ENCODE measurements at regions not wholly inside any gene's neighbourhood (a gene's known extent, or its start where the extent isn't known, plus 50 kb on each side); places are given as distances from the start of the nearest gene placed in this dataset.

DNA sequence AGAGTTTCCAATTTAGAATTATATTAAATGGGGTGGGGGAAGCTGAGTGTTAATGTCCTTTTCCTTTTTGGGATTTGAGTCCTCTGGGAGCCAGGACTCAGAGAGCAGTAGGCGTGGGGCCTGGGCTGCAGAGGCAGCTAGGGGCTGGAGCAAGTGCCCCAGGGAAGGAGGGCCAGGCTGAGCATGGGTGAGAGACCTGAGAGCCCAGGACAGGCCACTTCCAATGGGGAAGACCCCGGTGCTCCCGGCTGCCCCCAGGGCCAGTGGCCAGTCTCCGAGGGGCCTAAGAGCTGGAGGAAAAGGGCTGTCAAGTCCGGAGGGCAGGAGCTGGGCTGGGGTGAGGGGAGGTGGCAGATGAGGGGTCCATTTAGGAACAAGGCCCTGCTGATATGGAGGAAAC is 371.5 kb downstream of the ZNF536 start:
- DNase-seq (ENCODE audit: low read depth in 2 of 2), result no peak

DNA sequence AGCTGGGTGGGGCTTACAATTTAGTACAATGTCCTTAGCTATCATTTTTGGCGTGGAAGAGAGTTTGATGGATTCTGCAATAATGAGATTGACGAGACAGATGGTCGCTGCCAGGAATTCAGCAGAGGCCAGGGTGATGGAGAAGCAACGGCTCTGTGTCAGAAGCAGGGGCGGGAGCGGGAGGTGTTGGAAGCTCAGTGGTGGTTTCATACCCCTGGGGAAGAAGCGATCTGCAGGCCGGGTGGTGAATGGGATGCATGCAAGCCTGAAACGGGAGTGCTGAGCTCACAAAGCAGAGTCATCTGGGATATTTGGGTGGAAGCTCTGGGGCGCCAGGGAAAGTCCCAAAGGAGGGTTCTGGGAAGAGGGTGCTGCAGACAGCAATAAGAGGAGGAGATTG is 370.8 kb downstream of the ZNF536 start:
- DNase-seq (ENCODE audit: low read depth in 2 of 2), result no peak

DNA sequence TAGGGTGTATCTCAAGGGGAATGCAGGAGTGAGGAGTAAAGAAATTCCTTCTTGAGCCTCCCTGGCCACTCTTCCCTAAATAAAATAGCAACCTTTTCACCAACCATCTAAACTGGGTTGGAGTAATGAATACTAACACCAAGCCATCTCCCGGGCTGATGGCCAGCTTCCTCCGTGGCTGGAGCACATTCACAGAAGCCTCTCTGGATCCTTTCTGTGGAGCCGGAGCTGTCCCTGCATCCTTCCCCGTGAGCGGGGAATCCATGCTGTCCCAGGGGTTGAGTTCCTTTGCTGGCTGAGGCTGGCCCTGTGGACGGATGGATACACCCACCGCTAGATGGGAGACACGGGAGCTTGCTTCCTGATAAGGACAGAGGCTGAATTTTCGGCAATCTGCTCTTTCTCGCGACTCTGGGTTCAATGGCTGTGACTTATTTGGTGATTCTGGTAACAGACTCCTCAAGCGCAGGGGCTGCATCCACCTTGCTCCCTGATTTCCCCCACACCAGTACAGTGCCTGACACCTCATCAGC is 370.3 kb downstream of the ZNF536 start:
- DNase-seq (ENCODE audit: low read depth in 2 of 2), result no peak

DNA sequence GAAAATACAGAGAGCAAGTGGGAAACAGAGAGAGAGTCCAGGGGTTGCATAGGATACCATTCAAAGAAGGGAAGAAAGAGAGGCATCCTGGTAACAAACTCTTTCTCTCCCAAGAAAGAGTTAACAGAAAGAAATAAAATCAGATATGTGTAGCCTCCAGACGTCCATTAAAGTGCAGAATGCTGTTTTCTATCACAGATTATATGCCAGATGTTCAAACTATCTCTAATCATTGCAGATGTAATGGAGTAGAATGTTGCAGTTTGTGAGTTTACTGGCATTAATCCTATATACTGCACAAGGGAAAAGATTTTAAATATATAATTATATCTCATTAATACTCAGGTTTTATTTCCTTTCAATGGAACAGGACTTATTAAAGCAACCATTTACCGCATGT is 369.4 kb downstream of the ZNF536 start:
- DNase-seq (ENCODE audit: low read depth in 2 of 2), result no peak

DNA sequence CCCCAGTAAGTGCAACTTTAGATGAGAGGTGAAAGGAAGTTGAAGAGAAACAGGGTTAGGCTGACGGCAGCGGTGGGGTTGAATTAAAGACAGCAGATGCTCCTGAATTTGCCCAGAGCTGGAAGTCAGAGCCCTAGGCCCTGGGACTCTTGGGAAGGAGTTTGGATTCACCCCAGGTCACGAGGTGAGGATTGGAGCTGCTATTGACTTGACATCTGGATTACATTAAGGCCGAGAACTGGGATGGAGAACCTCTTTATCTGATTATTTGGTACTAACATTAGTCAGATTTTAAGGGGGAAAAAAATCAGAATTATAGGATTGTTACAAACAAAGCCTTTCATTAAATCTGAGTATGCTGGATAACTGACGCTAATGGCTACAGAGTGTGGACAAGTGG is 367.2 kb downstream of the ZNF536 start:
- DNase-seq (ENCODE audit: low read depth in 2 of 2), result no peak

DNA sequence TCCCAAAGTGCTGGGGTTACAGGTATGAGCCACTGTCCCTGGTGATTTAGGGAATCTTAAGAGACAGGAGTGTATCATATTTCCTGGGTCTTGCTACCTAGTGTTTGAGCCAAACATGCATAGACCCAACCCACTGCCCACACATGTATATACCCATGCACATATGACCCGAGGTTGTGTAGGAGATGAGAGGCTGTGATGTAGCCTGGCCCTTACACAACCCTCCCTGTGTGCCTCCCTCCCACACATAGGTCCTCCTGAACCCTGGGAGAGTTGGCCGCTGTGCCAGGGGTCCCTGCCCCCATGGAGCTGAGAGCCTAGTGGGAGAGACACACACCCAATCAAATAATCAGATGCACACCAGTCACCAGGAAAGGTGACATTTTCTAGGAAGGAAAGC is 365.9 kb downstream of the ZNF536 start:
- DNase-seq (ENCODE audit: low read depth in 2 of 2), result no peak

DNA sequence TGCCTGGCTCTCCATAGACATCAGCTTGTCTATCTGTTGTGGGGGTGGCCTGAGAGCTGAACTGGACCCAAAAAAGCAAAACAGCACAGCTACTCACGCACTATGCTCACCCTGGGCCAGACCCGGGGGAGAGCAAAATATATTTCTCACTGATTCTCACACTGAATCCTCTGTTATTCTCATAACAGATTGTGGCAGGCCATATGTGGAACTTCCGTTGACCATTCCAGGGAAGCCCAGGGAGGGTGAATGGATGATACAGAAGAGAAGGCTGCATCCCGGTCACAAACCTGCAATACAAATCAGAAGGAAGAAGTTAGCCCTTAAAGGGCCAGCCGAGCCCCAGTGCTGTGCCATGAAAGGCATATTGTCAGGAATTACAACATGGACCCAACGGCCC is 362.5 kb downstream of the ZNF536 start:
- no peak for DNase-seq (ENCODE audit: low read depth in 2 of 2)

DNA sequence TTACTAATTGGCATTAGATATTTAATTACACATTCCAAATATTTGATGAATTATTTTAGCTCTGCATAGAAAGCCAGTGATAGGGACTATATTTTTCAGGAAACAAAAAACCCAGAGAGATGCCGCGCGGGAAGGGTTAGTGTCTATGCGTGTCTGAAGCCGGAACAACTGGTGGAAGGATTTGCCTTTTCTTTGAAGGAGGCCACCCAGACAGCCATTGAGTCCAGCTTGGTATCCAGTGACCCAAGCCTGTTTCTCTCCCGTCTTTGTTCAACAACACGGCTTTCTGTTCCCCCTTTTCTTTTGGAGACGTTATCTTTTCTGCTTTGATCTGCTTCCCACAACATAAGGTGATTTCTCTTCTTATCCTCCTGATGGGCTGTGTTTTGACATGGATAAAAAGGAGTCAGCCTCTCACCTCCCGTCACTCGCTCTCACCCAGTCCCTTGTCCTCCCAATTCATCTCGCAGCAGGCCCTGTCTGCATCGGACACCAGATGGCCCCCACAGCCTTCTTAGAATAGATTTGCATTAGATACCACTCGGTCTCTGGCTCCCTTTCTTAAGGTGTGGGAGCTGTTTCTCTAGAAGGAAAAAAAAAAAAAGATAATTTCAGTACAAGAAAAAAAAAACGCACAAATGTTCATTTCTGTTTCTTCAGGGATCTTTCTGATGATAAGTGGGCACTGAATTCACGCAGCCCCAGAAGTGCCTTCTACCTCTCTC is 361.8 kb downstream of the ZNF536 start:
- no peak for DNase-seq (ENCODE audit: low read depth in 2 of 2)

DNA sequence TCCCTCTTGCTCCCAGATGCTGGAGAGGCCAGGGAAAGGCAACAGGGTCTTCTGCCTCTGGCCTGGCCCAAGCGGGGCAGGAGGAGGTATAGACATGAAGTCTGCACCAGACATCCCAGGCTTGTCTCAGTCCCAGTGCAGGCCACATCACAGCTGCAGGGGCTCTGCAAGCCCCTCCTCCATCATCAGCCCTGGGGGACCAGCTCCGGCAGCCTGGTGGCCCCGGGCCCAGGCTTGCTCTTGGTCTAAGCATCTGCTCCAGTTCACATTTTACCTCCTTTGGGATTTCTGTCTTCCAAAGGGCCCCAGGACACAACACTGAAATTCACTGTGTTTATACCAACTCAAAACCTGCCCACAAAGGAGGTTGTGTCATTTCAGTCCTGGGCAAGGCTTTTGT is 359.4 kb downstream of the ZNF536 start:
- DNase-seq (ENCODE audit: low read depth in 2 of 2), result no peak

DNA sequence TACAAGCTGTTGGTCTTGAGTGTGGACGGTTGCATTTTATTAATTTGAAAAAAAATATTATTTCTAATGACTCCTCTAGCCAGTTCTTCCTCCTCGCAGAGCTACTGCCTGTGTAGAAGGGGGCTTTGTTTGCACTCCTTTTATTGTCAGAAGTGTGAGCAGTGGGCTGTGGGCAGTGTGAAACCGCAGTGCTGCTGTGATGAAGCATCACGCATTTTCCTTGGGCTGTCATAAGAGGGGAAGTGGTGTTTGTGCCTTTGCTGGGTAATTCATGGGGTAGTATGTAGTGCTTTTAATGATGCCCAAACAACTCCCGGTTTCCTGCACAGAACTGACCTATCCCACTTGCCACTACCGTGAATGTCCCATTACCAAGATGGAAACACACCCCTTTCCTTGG is 357.3 kb downstream of the ZNF536 start:
- DNase-seq (ENCODE audit: low read depth in 2 of 2), result no peak

DNA sequence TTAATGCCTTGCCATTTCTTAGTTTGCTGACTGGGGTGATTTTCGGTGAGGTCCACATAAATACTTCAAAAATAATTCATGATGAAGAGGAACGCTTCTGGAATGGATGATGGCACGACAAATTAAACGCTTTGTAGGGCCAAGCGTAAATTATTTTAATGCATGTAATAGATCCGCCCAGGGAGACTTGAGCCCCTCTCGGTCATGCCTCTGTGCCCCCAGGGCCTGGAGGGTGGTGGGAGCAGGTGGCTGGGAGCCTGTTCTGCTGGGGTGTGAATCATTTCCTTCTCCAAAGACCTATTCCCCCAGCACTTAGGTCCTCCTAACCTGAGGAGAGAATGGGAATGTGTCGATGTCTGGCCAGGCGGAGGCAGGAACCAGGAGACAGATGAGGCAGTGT is 350.6 kb downstream of the ZNF536 start:
- DNase-seq (ENCODE audit: low read depth in 2 of 2), result no peak

DNA sequence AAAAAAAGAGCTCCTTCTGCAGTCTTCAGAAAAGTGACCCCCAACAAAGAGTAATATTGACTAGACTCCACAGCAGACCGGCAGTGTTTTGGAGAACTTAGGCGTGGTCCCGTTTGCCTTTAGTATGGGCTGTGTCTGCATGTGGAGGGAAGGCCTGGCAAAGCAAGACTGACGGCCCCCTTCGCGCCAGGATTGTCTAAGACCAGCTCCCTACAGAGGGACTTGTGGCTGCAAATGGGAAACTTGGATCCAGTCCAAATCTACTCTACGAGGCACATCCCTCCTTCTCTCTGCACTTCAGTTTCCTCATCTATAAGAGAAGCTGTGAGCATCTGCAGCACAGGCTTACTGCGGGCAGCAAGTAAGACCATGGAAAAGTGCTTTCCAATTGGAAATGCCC is 350.0 kb downstream of the ZNF536 start:
- DNase-seq (ENCODE audit: low read depth in 2 of 2), result no peak

DNA sequence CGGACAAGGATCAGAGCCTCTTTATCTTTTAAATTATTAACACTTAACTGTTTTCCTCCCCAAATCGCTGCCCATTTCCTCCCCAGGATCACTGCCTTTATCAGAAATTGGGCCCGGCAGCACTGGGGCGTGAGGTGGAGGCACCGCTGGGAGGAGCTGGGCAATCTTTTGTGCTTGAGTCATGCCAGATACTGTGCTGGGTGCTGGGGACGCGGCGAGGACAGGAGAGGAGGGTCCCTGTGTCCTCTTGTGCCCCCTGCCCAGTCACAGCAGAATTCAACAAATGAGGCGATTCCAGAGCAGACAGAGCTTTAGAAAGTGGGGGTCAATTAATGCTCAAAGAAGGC is 347.8 kb downstream of the ZNF536 start:
- no peak for DNase-seq (ENCODE audit: low read depth in 2 of 2)

DNA sequence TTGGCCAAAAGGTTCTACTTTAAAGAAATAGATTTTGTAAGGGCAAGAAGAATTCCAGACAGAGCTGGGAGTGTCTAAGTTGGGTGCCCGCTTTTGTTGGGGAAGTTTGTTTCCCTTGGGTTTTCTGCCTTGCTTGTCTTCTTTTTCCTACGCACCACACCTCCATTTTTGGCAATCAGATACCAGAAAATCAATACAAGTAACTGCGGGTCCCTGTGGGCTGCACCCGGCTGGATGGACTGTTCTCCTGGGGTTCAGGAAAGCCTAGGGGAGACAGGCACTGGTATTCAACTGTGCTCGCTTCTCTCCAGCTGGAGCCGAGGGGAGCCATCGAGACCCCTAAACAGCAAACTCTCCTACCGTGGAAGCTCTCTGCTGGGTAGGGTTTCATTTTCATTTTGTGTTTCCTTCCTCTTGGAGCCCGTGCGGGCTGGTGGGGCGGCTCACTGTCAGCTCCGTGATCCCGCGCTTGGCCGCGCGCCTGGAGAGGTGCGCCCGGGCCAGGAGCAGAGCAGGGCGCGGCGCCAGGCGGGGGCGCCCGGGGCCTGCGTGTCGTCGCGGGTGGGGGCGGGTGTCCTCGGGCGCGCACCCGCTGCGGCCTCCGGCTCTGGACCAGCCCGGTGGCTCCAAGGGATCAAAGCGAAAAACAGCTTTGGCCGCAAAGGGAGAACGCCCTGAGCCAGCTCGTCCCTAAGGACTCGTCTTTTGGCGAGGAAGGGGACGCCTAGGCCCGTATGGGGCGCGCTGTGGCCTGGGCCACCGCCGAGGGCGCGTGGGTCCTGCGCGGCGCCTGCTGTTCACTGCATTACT is 347.2 kb downstream of the ZNF536 start:
- DNase-seq (ENCODE audit: low read depth in 2 of 2), result no peak

DNA sequence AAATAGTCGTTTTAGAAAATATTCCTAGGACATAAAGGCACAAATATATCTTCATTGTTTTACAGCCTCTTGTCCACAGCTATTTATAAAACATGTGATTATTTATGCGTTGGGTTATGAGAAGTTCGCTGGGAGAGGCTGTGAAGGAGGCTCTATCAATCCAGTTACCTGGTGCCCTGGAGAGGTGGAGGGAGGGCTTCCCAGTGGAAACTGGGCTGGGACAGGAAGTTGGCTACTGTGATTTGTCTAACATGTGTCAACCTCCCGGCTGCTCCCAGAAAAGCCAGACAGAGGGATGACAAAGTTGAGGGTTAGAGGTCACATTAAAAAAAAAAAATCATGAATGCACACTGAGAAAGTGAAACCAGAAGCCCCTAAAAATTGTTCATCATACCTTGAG is 346.5 kb downstream of the ZNF536 start:
- DNase-seq (ENCODE audit: low read depth in 2 of 2), result no peak

DNA sequence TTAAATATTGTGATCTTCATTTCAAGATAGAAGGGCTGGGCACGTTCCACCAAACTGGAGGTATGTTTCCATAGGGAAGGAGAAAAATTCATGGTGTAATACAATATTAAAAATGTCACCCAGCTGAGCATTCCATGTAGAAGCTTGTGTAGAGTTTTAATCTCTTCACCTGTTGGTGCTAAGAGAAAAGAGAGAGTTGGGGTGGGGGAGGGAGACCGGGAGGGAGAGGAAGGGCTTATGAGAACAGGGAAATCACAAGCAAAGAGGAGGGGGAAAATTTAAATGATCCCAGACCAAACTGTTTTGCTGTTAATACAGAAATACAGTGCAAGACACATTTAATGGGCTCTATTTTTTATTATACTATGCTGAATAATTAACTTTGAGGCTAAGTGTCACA is 345.8 kb downstream of the ZNF536 start:
- DNase-seq (ENCODE audit: low read depth in 2 of 2), result no peak

DNA sequence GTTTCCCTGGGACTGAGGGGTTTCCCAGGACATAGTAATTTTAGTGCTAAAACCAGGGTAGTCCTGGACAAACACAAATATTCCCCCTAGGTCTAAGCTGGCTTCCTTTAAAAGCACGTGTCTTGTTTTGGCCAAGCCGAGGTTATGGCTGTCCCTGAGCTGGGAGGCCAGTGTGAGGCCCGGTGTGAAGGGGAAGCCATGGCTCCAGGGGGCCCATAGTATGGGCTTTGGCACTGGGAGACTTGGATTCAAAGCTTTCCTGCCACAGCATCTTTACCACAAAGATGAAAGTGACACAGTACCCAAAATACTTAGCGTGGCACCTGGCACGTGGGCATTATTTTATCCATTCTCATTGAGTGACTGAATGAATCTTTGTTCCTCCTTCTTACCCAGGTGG is 345.2 kb downstream of the ZNF536 start:
- no peak for DNase-seq (ENCODE audit: low read depth in 2 of 2)

DNA sequence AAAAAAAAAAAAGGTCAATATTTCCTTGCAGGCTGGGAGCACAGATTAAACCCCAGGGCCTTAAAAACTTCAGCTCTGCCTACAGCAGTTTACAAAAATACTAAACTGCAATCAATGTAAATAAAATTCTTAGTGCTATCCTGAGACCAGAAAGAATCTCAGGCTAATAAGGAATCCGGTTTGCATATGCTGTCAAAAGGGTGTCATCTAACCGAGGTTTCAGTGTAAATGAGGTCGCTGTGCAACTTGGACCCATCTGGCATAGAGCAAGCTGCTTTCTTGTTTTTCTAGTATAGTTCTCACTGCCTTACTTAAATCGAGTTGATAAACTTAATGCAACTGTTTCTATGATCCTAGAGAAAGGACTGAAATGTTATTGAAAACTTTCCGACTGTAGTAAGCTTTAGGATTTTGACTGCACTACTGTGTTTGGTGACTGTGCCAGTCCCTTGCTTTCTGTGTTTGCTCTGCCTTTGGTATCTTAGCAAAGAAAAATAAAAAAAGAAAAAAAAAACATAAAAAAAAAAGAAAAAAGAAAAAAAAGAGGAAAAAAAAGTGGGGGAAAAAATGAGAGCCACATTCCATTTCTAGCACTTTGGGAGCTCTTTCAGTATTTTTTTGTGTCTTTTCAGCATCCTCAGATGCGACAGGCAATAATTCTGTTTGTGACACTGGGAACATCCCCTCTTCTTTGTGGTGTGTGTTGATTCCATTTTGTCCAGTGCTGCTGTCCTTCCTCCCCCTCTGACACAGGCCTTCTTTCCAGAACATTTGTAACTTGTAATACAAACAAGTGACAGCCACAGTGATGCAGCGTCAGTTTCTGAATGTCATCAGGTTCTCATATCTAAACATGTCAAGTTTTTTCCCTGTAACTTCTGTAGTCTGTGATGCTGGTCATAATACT is 340.5 kb downstream of the ZNF536 start:
- DNase-seq (ENCODE audit: low read depth in 2 of 2), result no peak

DNA sequence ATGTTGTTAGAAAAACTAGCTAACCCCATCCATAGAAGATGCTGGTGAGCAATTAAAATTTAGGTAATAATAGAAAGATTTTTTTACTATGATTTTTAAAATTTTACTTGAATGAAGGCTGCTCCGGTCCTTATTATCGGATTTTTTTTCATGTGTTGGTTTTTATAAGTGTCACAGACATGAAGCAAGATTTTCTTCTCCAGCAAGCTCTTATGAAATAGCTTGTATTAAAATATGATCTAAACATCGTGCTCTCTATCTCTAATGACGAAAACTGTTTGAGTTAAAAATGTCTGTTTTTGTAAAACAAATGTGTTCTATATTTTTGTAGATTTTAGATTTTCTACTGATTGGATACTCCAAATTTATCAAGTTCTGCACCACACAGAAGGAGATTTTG is 339.6 kb downstream of the ZNF536 start:
- no peak for DNase-seq (ENCODE audit: low read depth in 2 of 2)

DNA sequence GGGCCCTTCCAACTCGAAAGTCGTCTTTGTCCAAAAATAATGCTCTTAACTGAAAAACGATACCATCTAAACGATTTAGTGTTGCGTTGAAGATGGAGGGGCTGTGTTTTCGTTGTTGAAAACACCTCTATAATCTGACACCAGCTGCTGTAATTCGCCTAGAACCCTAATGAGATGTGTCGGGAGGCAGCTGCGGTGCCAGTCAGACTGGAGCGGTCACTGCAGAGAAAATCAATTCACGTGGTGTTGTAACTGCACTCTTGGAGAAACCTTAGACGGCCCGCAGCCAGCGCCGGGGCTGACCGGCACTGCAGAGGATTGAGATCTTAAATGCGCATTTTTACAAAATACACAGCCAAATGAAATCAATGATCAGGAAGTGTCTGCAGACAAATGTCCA is 339.1 kb downstream of the ZNF536 start:
- DNase-seq (ENCODE audit: low read depth in 2 of 2), result no peak

DNA sequence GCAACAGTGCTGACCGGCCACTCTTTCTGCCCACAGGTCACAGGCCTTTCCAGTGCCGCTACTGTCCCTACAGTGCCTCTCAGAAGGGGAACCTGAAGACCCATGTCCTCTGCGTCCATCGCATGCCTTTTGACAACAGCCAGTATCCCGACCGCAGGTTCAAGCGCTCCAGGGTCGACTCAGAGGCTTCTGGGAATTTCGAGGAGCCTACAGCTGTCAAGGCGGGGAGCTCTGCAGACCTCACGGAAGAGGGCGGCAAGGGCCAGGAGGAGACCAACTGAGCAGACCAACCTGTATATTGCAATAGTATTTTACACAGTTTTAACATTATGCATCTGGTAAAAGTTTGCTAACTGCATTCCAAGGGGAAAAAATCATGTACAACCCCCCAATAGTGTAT is 338.5 kb downstream of the ZNF536 start:
- DNase-seq (ENCODE audit: low read depth in 2 of 2), result no peak

DNA sequence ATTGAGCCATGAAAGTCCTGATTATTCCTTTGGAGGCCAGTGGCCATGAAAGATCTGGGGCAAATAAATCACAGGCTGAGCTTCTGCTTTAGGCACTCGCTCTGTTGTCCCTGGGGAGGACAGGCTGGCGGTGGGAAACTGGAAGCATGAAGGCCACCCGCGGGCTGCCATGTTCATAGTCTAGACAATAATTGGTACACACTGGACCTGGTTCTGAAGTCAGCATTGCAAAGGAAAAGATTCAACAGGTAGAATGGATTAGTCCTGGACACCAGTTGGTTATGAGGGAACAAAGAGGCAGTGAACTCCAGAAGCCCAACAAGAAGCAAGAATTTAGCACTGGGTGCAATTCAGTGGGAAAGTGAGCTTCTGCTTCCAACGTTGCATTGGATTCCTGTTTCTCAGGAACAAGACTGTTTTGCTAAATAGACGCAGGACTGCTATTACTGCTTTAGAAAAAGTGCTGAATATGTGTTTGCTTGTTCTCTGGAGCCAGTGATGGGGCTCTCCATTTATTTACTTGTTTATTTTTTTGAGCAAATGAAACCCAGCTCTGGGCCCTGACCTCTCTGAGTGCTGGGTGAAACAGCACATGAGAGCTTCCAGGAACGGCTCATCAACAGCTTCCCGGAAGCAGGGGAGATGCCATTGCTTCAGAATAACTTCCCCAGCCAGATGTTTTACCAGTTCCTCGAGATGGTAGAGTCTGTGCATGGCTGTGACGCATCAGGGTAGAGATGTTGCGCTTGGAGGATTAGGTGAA is 336.4 kb downstream of the ZNF536 start:
- DNase-seq (ENCODE audit: low read depth in 2 of 2), result no peak
